GM12878 (cell line): ENCODE measurements at regions not wholly inside any gene's neighbourhood (a gene's known extent, or its start where the extent isn't known, plus 50 kb on each side); places are given as distances from the start of the nearest gene placed in this dataset.

Experiments used
- ATAC-seq: fragments of 200-7000 bp; cut with Tn5 transposase; 3 replicates; pipeline ENCODE4 v1.9.1; 2020; ENCODE audit warnings: mild to moderate bottlenecking, moderate library complexity
- BruUV-seq: library from RNA; stranded (reverse); fragments of 400-500 nt; replicated peaks from 2 replicates; lab custom pipeline; 2021; lab: Mats Ljungman, UMichigan
- CTCF ChIA-PET: fragments of 300-600 bp; sonication (Branson Sonifier 250); formaldehyde crosslinking; extraction: SDS; loops from one replicate; lab custom pipeline; 2021; ENCODE audit warnings: inconsistent platforms; lab: Yijun Ruan, JAX
- POLR2A ChIA-PET: fragments of 350-600 bp; formaldehyde crosslinking; extraction: SDS; loops from one replicate; lab custom pipeline; 2021; ENCODE audit warnings: inconsistent platforms; lab: Charles Lee
- RAD21 ChIA-PET: fragments of 300-600 bp; sonication (Branson Sonifier 250); formaldehyde crosslinking; loops from one replicate; lab custom pipeline; 2023; ENCODE audit warnings: antibody characterized with exemption; ENCODE audit not compliant: unreplicated experiment; lab: Charles Lee
- SMC1A ChIA-PET: fragments of 300-600 bp; sonication (Branson Sonifier 250); formaldehyde crosslinking; loops from one replicate; lab custom pipeline; 2023; ENCODE audit not compliant: unreplicated experiment, uncharacterized antibody; lab: Charles Lee
- DNase-seq: peaks from one replicate; pipeline ENCODE4 v3.0.0-alpha.2; 2011; ENCODE audit warnings: low read depth, low spot score
- FAIRE-seq: peaks from 3 replicates; lab custom pipeline; 2011; peaks lifted over from hg19 to GRCh38; lab: Jason Lieb, UNC
- H2AFZ ChIP-seq: 2 replicates; pipeline ENCODE4 v1.6.0; 2011; ENCODE audit warnings: low read depth, low read length, control low read depth; ENCODE audit not compliant: control insufficient read depth
- H3K27ac ChIP-seq: 2 replicates; pipeline ENCODE4 v1.5.1; 2011; ENCODE audit warnings: control low read depth; ENCODE audit not compliant: control insufficient read depth, insufficient read depth
- H3K27me3 ChIP-seq, 2 experiments: replicated peaks in 1 of 2; 2 replicates each; pipeline versions ENCODE4 v1.6.0 to v1.6.1; 2011; ENCODE audit warnings: low read length in 1 of 2; ENCODE audit not compliant: control insufficient read depth in 2 of 2, insufficient read depth in 2 of 2
- H3K36me3 ChIP-seq, 2 experiments: 2 replicates each; pipeline ENCODE4 v1.5.1; 2011; ENCODE audit warnings: low read length in 1 of 2; ENCODE audit not compliant: control insufficient read depth in 2 of 2, insufficient read depth in 2 of 2
- H3K4me1 ChIP-seq: 2 replicates; pipeline ENCODE4 v1.6.1; 2011; ENCODE audit warnings: mild to moderate bottlenecking, low read length, moderate library complexity, mixed read lengths; ENCODE audit not compliant: control insufficient read depth, insufficient read depth
- H3K4me2 ChIP-seq: 2 replicates; pipeline ENCODE4 v1.6.0; 2011; ENCODE audit warnings: control low read depth; ENCODE audit not compliant: control insufficient read depth, insufficient read depth
- H3K4me3 ChIP-seq: fragments of 200-600 bp; sonication (generic); 2 replicates; pipeline ENCODE4 v1.5.1; 2016
- H3K79me2 ChIP-seq: 2 replicates; pipeline ENCODE4 v1.6.0; 2011; ENCODE audit warnings: low read length; ENCODE audit not compliant: control insufficient read depth, insufficient read depth
- H3K9ac ChIP-seq: 2 replicates; pipeline ENCODE4 v1.8.0; 2011; ENCODE audit warnings: low read length, control low read depth, mixed read lengths; ENCODE audit not compliant: control insufficient read depth, insufficient read depth
- H3K9me3 ChIP-seq: replicated peaks from 3 replicates; pipeline ENCODE4 v1.5.1; 2011; ENCODE audit warnings: mild to moderate bottlenecking, low read length; ENCODE audit not compliant: control insufficient read depth, insufficient read depth
- H4K20me1 ChIP-seq: 2 replicates; pipeline ENCODE4 v1.6.0; 2011; ENCODE audit not compliant: control insufficient read depth, insufficient read depth
- BCL11A ChIP-seq: IDR thresholded peaks from 2 replicates; pipeline ENCODE4 v1.6.1; 2011; ENCODE audit warnings: low read depth, low read length
- BMI1 ChIP-seq: fragments of 450-650 bp; IDR thresholded peaks from 2 replicates; pipeline ENCODE4 v1.6.1; 2016; ENCODE audit warnings: mild to moderate bottlenecking, moderate library complexity, borderline replicate concordance
- BRCA1 ChIP-seq: IDR thresholded peaks from 2 replicates; pipeline ENCODE4 v1.6.1; 2011; ENCODE audit warnings: low read depth, low read length, improper control_type of control experiment
- CREB1 ChIP-seq: IDR thresholded peaks from 2 replicates; pipeline ENCODE4 v1.6.1; 2012; ENCODE audit warnings: low read depth, mild to moderate bottlenecking, inconsistent platforms
- IKZF2 ChIP-seq, 2 experiments: fragments of 450-650 bp; IDR thresholded peaks; 2 replicates each; pipeline ENCODE4 v1.6.1; 2017; ENCODE audit warnings: mild to moderate bottlenecking in 2 of 2, moderate library complexity in 2 of 2
- JUND ChIP-seq: IDR thresholded peaks from 2 replicates; pipeline ENCODE4 v1.6.1; 2012; ENCODE audit warnings: low read depth, mild to moderate bottlenecking, low read length, improper control_type of control experiment, moderate library complexity
- KAT2A ChIP-seq: conservative IDR thresholded peaks from 2 replicates; pipeline ENCODE4 v1.6.1; 2011; ENCODE audit warnings: low read depth, low read length; ENCODE audit not compliant: control insufficient read depth
- LARP7 ChIP-seq: fragments of 450-650 bp; IDR thresholded peaks from 2 replicates; pipeline ENCODE4 v1.6.1; 2017; ENCODE audit warnings: mild to moderate bottlenecking
- POU2F2 ChIP-seq: IDR thresholded peaks from 3 replicates; pipeline ENCODE4 v1.6.1; 2011; ENCODE audit warnings: low read depth, mild to moderate bottlenecking, low read length, borderline replicate concordance
- RUNX3 ChIP-seq: IDR thresholded peaks from 2 replicates; pipeline ENCODE4 v1.6.1; 2012; ENCODE audit warnings: low read length, inconsistent platforms
- SMARCA5 ChIP-seq: fragments of 450-650 bp; IDR thresholded peaks from 2 replicates; pipeline ENCODE4 v1.6.1; 2017; ENCODE audit warnings: mild to moderate bottlenecking
- STAT1 ChIP-seq: fragments of 450-650 bp; conservative IDR thresholded peaks from 2 replicates; pipeline ENCODE4 v1.6.1; 2014; ENCODE audit warnings: antibody characterized with exemption, mild to moderate bottlenecking
- TCF3 ChIP-seq: IDR thresholded peaks from 2 replicates; pipeline ENCODE4 v1.6.1; 2012; ENCODE audit warnings: low read depth, mild to moderate bottlenecking, low read length, borderline replicate concordance; ENCODE audit not compliant: insufficient read depth
- TCF7 ChIP-seq: IDR thresholded peaks from 2 replicates; pipeline ENCODE4 v1.6.1; 2014; ENCODE audit warnings: antibody characterized with exemption, borderline replicate concordance
- YY1 ChIP-seq: IDR thresholded peaks from 2 replicates; pipeline ENCODE4 v1.6.1; 2011; ENCODE audit warnings: low read depth, mild to moderate bottlenecking, low read length
- WGBS: methylation state at CpG from one replicate; pipeline ENCODE4 v1.1.6; 2016; ENCODE audit warnings: low lambda C conversion rate; ENCODE audit not compliant: insufficient replicate concordance, insufficient coverage; ENCODE audit errors: missing lambda C conversion rate; 5-methylcytosine and 5-hydroxymethylcytosine counted together
- in situ Hi-C: fragments of 300-500 bp; cut with MboI; formaldehyde crosslinking; loops from 9 replicates; pipeline ENCODE4 v1.14.3; 2018; ENCODE audit warnings: mixed read lengths
- intact Hi-C: fragments of 100-400 bp; cut with micrococcal nuclease; formaldehyde crosslinking; loops from one replicate; pipeline ENCODE4 v1.14.2; 2022; ENCODE audit not compliant: unreplicated experiment
- TF ChIP-seq, protein P1 (sequence below): IDR thresholded peaks from 2 replicates; pipeline ENCODE4 v1.6.1; 2012; ENCODE audit warnings: improper control_type of control experiment, low read depth, low read length; ENCODE audit not compliant: insufficient replicate concordance
- TF ChIP-seq, protein P2 (sequence below): fragments of 450-650 bp; IDR thresholded peaks from 2 replicates; pipeline ENCODE4 v1.6.1; 2017; ENCODE audit warnings: mild to moderate bottlenecking, moderate library complexity
- TF ChIP-seq, protein P3 (sequence below): fragments of 450-650 bp; IDR thresholded peaks from 2 replicates; pipeline ENCODE4 v1.6.1; 2014; ENCODE audit warnings: mild to moderate bottlenecking

DNA sequence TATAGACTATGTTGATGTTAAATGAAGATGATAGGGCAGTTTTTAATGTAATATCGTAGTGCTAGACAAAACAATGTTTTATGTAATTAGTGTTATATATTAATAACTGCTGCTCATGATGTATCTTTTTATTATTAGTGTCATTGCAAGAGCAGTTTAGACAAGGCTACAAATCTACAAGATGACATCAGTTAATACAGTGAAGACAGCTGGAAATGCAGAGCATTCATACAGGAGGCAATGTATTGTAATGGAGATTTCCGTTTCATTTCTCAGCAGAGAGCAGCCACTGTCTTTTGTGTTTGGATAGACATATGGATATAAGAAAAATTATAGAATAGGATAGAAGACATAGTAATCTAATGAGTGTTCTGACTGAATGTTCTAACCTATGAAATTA lies 178.0 kb downstream of the FOXG1 start:
- Histone ChIP-seq H3K9ac (no peak overlapping the region), H3K9me3 (no peaks in the 10 kb centered on the region), H3K4me3 (no peak overlapping the region), H3K36me3 (no peaks in the 10 kb centered on the region), H3K4me2 (no peak overlapping the region), H3K79me2 (no peaks in the 10 kb centered on the region), H3K4me1 (no peaks in the 10 kb centered on the region), H3K27me3 (no peaks in the 10 kb centered on the region), H2AFZ (no peak overlapping the region), H4K20me1 (no peaks in the 10 kb centered on the region), H3K27ac (no peak overlapping the region)
- SMC1A ChIA-PET: no interaction called here
- whole genome bisulfite sequencing: 53% methylated on average over 2 of the region's 2 CpGs
- intact Hi-C loops: no loop called here
- no TSS peak for BruUV-seq
- DNase-seq (no peak), ATAC-seq (no peak), FAIRE-seq (no peak)
- RAD21 ChIA-PET: no interaction called here
- POLR2A ChIA-PET: no interaction called here
- CTCF ChIA-PET: no interaction called here
- in situ Hi-C loops: no loop called here
- TF ChIP-seq SMARCA5 (no peak), JUND (no peak), STAT1 (no peak), TCF3 (no peak), POU2F2 (no peak), BMI1 (no peak), BCL11A (no peak), KAT2A (no peak), LARP7 (no peak), BRCA1 (no peak), IKZF2 (IDR thresholded peaks at IDR 0.05) (no peak), CREB1 (no peak), YY1 (no peak), TCF7 (no peak), RUNX3 (no peak)
- TF ChIP-seq, protein P1, sequence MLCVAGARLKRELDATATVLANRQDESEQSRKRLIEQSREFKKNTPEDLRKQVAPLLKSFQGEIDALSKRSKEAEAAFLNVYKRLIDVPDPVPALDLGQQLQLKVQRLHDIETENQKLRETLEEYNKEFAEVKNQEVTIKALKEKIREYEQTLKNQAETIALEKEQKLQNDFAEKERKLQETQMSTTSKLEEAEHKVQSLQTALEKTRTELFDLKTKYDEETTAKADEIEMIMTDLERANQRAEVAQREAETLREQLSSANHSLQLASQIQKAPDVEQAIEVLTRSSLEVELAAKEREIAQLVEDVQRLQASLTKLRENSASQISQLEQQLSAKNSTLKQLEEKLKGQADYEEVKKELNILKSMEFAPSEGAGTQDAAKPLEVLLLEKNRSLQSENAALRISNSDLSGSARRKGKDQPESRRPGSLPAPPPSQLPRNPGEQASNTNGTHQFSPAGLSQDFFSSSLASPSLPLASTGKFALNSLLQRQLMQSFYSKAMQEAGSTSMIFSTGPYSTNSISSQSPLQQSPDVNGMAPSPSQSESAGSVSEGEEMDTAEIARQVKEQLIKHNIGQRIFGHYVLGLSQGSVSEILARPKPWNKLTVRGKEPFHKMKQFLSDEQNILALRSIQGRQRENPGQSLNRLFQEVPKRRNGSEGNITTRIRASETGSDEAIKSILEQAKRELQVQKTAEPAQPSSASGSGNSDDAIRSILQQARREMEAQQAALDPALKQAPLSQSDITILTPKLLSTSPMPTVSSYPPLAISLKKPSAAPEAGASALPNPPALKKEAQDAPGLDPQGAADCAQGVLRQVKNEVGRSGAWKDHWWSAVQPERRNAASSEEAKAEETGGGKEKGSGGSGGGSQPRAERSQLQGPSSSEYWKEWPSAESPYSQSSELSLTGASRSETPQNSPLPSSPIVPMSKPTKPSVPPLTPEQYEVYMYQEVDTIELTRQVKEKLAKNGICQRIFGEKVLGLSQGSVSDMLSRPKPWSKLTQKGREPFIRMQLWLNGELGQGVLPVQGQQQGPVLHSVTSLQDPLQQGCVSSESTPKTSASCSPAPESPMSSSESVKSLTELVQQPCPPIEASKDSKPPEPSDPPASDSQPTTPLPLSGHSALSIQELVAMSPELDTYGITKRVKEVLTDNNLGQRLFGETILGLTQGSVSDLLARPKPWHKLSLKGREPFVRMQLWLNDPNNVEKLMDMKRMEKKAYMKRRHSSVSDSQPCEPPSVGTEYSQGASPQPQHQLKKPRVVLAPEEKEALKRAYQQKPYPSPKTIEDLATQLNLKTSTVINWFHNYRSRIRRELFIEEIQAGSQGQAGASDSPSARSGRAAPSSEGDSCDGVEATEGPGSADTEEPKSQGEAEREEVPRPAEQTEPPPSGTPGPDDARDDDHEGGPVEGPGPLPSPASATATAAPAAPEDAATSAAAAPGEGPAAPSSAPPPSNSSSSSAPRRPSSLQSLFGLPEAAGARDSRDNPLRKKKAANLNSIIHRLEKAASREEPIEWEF: no peak
- TF ChIP-seq, protein P2, sequence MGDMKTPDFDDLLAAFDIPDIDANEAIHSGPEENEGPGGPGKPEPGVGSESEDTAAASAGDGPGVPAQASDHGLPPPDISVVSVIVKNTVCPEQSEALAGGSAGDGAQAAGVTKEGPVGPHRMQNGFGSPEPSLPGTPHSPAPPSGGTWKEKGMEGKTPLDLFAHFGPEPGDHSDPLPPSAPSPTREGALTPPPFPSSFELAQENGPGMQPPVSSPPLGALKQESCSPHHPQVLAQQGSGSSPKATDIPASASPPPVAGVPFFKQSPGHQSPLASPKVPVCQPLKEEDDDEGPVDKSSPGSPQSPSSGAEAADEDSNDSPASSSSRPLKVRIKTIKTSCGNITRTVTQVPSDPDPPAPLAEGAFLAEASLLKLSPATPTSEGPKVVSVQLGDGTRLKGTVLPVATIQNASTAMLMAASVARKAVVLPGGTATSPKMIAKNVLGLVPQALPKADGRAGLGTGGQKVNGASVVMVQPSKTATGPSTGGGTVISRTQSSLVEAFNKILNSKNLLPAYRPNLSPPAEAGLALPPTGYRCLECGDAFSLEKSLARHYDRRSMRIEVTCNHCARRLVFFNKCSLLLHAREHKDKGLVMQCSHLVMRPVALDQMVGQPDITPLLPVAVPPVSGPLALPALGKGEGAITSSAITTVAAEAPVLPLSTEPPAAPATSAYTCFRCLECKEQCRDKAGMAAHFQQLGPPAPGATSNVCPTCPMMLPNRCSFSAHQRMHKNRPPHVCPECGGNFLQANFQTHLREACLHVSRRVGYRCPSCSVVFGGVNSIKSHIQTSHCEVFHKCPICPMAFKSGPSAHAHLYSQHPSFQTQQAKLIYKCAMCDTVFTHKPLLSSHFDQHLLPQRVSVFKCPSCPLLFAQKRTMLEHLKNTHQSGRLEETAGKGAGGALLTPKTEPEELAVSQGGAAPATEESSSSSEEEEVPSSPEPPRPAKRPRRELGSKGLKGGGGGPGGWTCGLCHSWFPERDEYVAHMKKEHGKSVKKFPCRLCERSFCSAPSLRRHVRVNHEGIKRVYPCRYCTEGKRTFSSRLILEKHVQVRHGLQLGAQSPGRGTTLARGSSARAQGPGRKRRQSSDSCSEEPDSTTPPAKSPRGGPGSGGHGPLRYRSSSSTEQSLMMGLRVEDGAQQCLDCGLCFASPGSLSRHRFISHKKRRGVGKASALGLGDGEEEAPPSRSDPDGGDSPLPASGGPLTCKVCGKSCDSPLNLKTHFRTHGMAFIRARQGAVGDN: no peak
- TF ChIP-seq, protein P3, sequence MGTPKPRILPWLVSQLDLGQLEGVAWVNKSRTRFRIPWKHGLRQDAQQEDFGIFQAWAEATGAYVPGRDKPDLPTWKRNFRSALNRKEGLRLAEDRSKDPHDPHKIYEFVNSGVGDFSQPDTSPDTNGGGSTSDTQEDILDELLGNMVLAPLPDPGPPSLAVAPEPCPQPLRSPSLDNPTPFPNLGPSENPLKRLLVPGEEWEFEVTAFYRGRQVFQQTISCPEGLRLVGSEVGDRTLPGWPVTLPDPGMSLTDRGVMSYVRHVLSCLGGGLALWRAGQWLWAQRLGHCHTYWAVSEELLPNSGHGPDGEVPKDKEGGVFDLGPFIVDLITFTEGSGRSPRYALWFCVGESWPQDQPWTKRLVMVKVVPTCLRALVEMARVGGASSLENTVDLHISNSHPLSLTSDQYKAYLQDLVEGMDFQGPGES: no peak
